A673 (cell line): ENCODE measurements at regions not wholly inside any gene's neighbourhood (a gene's known extent, or its start where the extent isn't known, plus 50 kb on each side); places are given as distances from the start of the nearest gene placed in this dataset.

Experiments used
- EZH2 ChIP-seq: fragments of 200-600 bp; sonication (generic); IDR thresholded peaks from 2 replicates; pipeline ENCODE4 v1.6.1; 2017; ENCODE audit warnings: borderline replicate concordance, low read depth, mild to moderate bottlenecking, mixed read lengths, antibody characterized with exemption, low read length; ENCODE audit not compliant: poor library complexity, severe bottlenecking
- TF ChIP-seq, protein P1 (sequence below): fragments of 300-800, 200-600 bp; sonication (generic); conservative IDR thresholded peaks from 2 replicates; pipeline ENCODE4 v1.5.1; 2017; ENCODE audit warnings: low read depth, mild to moderate bottlenecking, antibody characterized with exemption, low read length, moderate library complexity, mixed read lengths

DNA sequence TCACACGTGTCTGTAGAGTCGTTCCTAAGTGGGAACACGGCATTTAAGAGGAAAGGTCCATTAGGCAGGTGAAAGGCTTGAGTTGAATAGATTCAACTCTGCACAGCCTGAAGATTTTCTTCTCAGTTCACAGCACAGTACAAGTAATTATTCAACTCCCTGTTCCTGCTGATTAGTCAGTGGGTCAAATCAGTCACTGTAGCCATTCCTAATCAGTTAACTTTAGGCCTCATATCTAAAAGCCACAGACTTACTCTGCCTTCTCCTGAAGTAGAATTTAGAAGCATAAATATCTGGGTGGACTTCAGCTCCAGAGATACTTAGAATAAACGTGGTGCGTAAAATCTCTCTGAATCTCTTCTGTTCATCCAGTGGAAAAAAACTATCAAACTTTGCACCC lies 872.4 kb downstream of the C6orf118 start:
- TF ChIP-seq, protein P1, sequence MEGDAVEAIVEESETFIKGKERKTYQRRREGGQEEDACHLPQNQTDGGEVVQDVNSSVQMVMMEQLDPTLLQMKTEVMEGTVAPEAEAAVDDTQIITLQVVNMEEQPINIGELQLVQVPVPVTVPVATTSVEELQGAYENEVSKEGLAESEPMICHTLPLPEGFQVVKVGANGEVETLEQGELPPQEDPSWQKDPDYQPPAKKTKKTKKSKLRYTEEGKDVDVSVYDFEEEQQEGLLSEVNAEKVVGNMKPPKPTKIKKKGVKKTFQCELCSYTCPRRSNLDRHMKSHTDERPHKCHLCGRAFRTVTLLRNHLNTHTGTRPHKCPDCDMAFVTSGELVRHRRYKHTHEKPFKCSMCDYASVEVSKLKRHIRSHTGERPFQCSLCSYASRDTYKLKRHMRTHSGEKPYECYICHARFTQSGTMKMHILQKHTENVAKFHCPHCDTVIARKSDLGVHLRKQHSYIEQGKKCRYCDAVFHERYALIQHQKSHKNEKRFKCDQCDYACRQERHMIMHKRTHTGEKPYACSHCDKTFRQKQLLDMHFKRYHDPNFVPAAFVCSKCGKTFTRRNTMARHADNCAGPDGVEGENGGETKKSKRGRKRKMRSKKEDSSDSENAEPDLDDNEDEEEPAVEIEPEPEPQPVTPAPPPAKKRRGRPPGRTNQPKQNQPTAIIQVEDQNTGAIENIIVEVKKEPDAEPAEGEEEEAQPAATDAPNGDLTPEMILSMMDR: no peak
- no peak for TF ChIP-seq EZH2
